B cell (primary cell): ENCODE measurements at regions not wholly inside any gene's neighbourhood (a gene's known extent, or its start where the extent isn't known, plus 50 kb on each side); places are given as distances from the start of the nearest gene placed in this dataset.

Experiments
- ATAC-seq: fragments of 200-7000 bp; cut with Tn5 transposase; one replicate; pipeline ENCODE4 v1.10.0; 2021; ENCODE audit warnings: low read depth, mild to moderate bottlenecking, moderate number of reproducible peaks, moderate library complexity
- CTCF ChIA-PET: fragments of 350-600 bp; sonication (Branson Sonifier 250); formaldehyde crosslinking; loops from one replicate; lab custom pipeline; 2021; ENCODE audit warnings: antibody characterized with exemption, inconsistent platforms; lab: Charles Lee
- POLR2A ChIA-PET: fragments of 350-600 bp; sonication (Branson Sonifier 250); formaldehyde crosslinking; loops from one replicate; lab custom pipeline; 2021; ENCODE audit warnings: antibody characterized with exemption; lab: Charles Lee
- DNase-seq: peaks from one replicate; pipeline ENCODE4 v3.0.0; 2013
- H2AFZ ChIP-seq: 2 replicates; pipeline ENCODE4 v1.6.1; 2012; ENCODE audit warnings: mild to moderate bottlenecking, low read depth, low read length; ENCODE audit not compliant: insufficient read depth, poor library complexity, severe bottlenecking
- H3K27ac ChIP-seq, 2 donors: 1 replicate in 1 of 2; 2 replicates in 1 of 2; pipeline ENCODE4 v1.5.1; 2012 to 2013; ENCODE audit warnings: low read length in 2 of 2, mild to moderate bottlenecking in 2 of 2, moderate library complexity in 1 of 2
- H3K27me3 ChIP-seq, 4 experiments: fragments of 200-600 bp in 1 of 4; sonication (generic) in 1 of 4; replicated peaks in 1 of 4; 1 replicate in 2 of 4; 2 replicates in 2 of 4; pipeline versions ENCODE4 v1.6.1 to v1.7.0; 2013 to 2016; ENCODE audit warnings: low read length in 3 of 4, mild to moderate bottlenecking in 2 of 4, mixed read lengths in 1 of 4, moderate library complexity in 1 of 4; ENCODE audit not compliant: insufficient read depth in 4 of 4, control insufficient read depth in 3 of 4; ENCODE audit errors: control extremely low read depth in 1 of 4
- H3K36me3 ChIP-seq, 2 experiments: replicated peaks in 1 of 2; 1 replicate in 1 of 2; 2 replicates in 1 of 2; pipeline versions ENCODE4 v1.6.1 to v1.7.1; 2013; ENCODE audit warnings: low read length in 1 of 2; ENCODE audit not compliant: insufficient read depth in 2 of 2, control insufficient read depth in 1 of 2; ENCODE audit errors: control extremely low read depth in 1 of 2, extremely low read depth in 1 of 2
- H3K4me1 ChIP-seq, 2 donors: fragments of 200-600 bp in 1 of 2; sonication (generic) in 1 of 2; 1 replicate in 1 of 2; 2 replicates in 1 of 2; pipeline versions ENCODE4 v1.5.1 to v1.6.1; 2013 to 2017; ENCODE audit warnings: low read length in 2 of 2; ENCODE audit not compliant: control insufficient read depth in 2 of 2, insufficient read depth in 2 of 2
- H3K4me2 ChIP-seq: replicated peaks from 2 replicates; pipeline ENCODE3; 2012; ENCODE audit warnings: mild to moderate bottlenecking, low read depth, low read length; ENCODE audit not compliant: poor library complexity, severe bottlenecking
- H3K4me3 ChIP-seq, 5 experiments: fragments of 200-600 bp in 1 of 5; sonication (generic) in 1 of 5; 1 replicate in 3 of 5; 2 replicates in 2 of 5; pipeline versions ENCODE4 v1.5.1 to v1.7.0; 2011 to 2016; ENCODE audit warnings: low read length in 4 of 5, mild to moderate bottlenecking in 4 of 5, low read depth in 2 of 5, control low read depth in 1 of 5, moderate library complexity in 1 of 5; ENCODE audit not compliant: insufficient read depth in 1 of 5; ENCODE audit errors: control extremely low read depth in 1 of 5, extremely low read depth in 1 of 5
- H3K79me2 ChIP-seq: fragments of 200-600 bp; sonication (generic); one replicate; pipeline ENCODE4 v1.6.0; 2016; ENCODE audit warnings: low read length; ENCODE audit not compliant: control insufficient read depth, insufficient read depth
- H3K9ac ChIP-seq: fragments of 200-600 bp; sonication (generic); 2 replicates; pipeline ENCODE4 v1.6.1; 2017; ENCODE audit warnings: mild to moderate bottlenecking, low read length, moderate library complexity
- H3K9me3 ChIP-seq, 3 donors: one replicate each; pipeline versions ENCODE4 v1.6.1 to v1.7.1; 2013; ENCODE audit warnings: low read length in 2 of 3; ENCODE audit not compliant: control insufficient read depth in 2 of 3, insufficient read depth in 1 of 3; ENCODE audit errors: control extremely low read depth in 1 of 3
- H4K20me1 ChIP-seq: 2 replicates; pipeline ENCODE4 v1.6.0; 2012; ENCODE audit warnings: mild to moderate bottlenecking, low read length; ENCODE audit not compliant: insufficient read depth, control insufficient read depth, poor library complexity, severe bottlenecking
- H3K27ac Mint-ChIP-seq: one replicate; pipeline ENCODE4 v1.8.0; 2021; ENCODE audit warnings: mixed read lengths
- H3K27me3 Mint-ChIP-seq: one replicate; pipeline ENCODE4 v1.8.0; 2021; ENCODE audit warnings: mixed read lengths
- H3K4me1 Mint-ChIP-seq: one replicate; pipeline ENCODE4 v1.8.0; 2021; ENCODE audit warnings: mixed read lengths
- H3K4me3 Mint-ChIP-seq: one replicate; pipeline ENCODE4 v1.8.0; 2021; ENCODE audit warnings: mixed read lengths
- H3K9me3 Mint-ChIP-seq: one replicate; pipeline ENCODE4 v1.8.0; 2022; ENCODE audit warnings: mixed read lengths; ENCODE audit not compliant: insufficient read depth
- EZH2 ChIP-seq: IDR thresholded peaks from 2 replicates; pipeline ENCODE4 v1.6.1; 2012; ENCODE audit warnings: borderline replicate concordance, low read depth, mild to moderate bottlenecking, moderate library complexity, low read length; ENCODE audit not compliant: insufficient read depth, poor library complexity, severe bottlenecking
- WGBS: methylation state at CpG from one replicate; pipeline ENCODE4 v1.1.5; 2013; ENCODE audit warnings: missing lambda C conversion rate; ENCODE audit not compliant: insufficient coverage; 5-methylcytosine and 5-hydroxymethylcytosine counted together
- intact Hi-C: fragments of 100-400 bp; cut with micrococcal nuclease; formaldehyde crosslinking; loops from one replicate; pipeline ENCODE4 v1.10.0; 2022
- TF ChIP-seq, protein P1 (sequence below): fragments of 200-600 bp; IDR thresholded peaks from one replicate; pipeline ENCODE4 v1.8.0; 2022; ENCODE audit warnings: antibody characterized with exemption, mild to moderate bottlenecking

GRCh38 chrX:110408949-110409588 is 50.4 kb downstream of the RTL9 start:
- H3K4me1 ChIP-seq = no peaks in the 10 kb centered on the region
- no peak overlapping the region for H3K27ac ChIP-seq
- H3K9ac ChIP-seq = no peak overlapping the region
- ChIA-PET POLR2A (no interaction called here), CTCF (interaction anchor here (0.9 to 22.2 kb wide), 3 partner anchors 11 to 253 kb away, joined by 3 to 721 read pairs (median 4); no protein-coding TSS in a partner anchor)
- H3K36me3 ChIP-seq = no peaks in the 10 kb centered on the region
- peaks cover 2% of the 10 kb centered on the region for H3K27me3 Mint-ChIP-seq
- H2AFZ ChIP-seq = no peak overlapping the region
- H3K9me3 Mint-ChIP-seq = no peaks in the 10 kb centered on the region
- no peaks in the 10 kb centered on the region for H3K9me3 ChIP-seq
- no peak overlapping the region for H3K4me3 Mint-ChIP-seq
- H3K4me1 Mint-ChIP-seq = peaks cover 2% of the 10 kb centered on the region
- H3K79me2 ChIP-seq = no peaks in the 10 kb centered on the region
- WGBS = 90% methylated on average over 7 of the region's 9 CpGs
- no peak for ATAC-seq
- H3K4me3 ChIP-seq = no peak overlapping the region
- H3K27ac Mint-ChIP-seq = no peak overlapping the region
- no peak for TF ChIP-seq EZH2
- TF ChIP-seq, protein P1, sequence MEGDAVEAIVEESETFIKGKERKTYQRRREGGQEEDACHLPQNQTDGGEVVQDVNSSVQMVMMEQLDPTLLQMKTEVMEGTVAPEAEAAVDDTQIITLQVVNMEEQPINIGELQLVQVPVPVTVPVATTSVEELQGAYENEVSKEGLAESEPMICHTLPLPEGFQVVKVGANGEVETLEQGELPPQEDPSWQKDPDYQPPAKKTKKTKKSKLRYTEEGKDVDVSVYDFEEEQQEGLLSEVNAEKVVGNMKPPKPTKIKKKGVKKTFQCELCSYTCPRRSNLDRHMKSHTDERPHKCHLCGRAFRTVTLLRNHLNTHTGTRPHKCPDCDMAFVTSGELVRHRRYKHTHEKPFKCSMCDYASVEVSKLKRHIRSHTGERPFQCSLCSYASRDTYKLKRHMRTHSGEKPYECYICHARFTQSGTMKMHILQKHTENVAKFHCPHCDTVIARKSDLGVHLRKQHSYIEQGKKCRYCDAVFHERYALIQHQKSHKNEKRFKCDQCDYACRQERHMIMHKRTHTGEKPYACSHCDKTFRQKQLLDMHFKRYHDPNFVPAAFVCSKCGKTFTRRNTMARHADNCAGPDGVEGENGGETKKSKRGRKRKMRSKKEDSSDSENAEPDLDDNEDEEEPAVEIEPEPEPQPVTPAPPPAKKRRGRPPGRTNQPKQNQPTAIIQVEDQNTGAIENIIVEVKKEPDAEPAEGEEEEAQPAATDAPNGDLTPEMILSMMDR = no peak
- H3K27me3 ChIP-seq = no peaks in the 10 kb centered on the region
- intact Hi-C loops = loop anchor here (1.0 kb wide), 2 partner anchors 249 to 253 kb away; no protein-coding TSS in a partner anchor
- no peak for DNase-seq
- no peaks in the 10 kb centered on the region for H4K20me1 ChIP-seq
- no peak overlapping the region for H3K4me2 ChIP-seq

DNA sequence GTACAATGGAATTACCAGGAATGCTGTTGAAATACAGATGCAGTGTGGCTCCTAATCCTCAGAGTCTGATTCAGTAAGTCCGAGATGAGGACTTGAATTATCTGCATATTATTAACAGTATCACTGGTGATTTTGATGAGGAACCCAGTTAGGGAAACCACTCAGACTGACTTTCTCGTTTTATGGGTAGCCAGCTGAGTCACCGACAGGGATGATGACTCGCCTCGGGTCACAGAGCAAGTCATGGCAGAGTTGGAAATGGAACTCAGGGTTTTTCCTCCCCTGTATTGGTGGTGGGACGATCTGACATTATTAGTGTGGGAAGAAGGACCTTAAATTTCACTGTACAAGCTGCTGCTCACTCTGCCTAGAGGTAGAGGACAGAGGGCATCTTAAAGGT is 51.3 kb downstream of the RTL9 start:
- Histone ChIP-seq H4K20me1 (no peaks in the 10 kb centered on the region), H3K4me1 (no peaks in the 10 kb centered on the region), H3K4me2 (no peak overlapping the region), H3K79me2 (no peaks in the 10 kb centered on the region), H3K4me3 (no peak overlapping the region), H3K9ac (no peak overlapping the region), H3K9me3 (no peaks in the 10 kb centered on the region), H2AFZ (no peak overlapping the region), H3K36me3 (no peaks in the 10 kb centered on the region), H3K27ac (no peak overlapping the region), H3K27me3 (no peaks in the 10 kb centered on the region)
- WGBS = no CpG with 5 or more reads among the region's 6 CpGs
- ChIA-PET POLR2A (no interaction called here), CTCF (interaction anchor here (1.1 to 22.2 kb wide), 2 partner anchors 9 to 254 kb away, joined by 5 to 721 read pairs; no protein-coding TSS in a partner anchor)
- Mint-ChIP-seq H3K4me3 (no peak overlapping the region), H3K9me3 (no peaks in the 10 kb centered on the region), H3K4me1 (peaks cover 4% of the 10 kb centered on the region), H3K27ac (no peak overlapping the region), H3K27me3 (peaks cover 2% of the 10 kb centered on the region)
- ATAC-seq (no peak), DNase-seq (no peak)
- intact Hi-C loops = loop anchor here (5.0 kb wide), 1 partner anchor 93 kb away; the partner anchor contains the start of gene AMMECR1
- TF ChIP-seq, protein P1 = no peak
- TF ChIP-seq EZH2 = no peak
